HL-60 (cell line): ENCODE measurements at regions not wholly inside any gene's neighbourhood (a gene's known extent, or its start where the extent isn't known, plus 50 kb on each side); places are given as distances from the start of the nearest gene placed in this dataset.

Source experiments
- DNase-seq, 2 experiments: peaks; one replicate each; pipeline ENCODE4 v3.0.0-alpha.2; 2010 to 2020; ENCODE audit warnings: low read depth in 1 of 2, low spot score in 1 of 2
- H3K27ac ChIP-seq: fragments of 250-450 bp; sonication (Bioruptor Pico); replicated peaks from 2 replicates; pipeline ENCODE4 v1.5.1; 2020; ENCODE audit warnings: mild to moderate bottlenecking, moderate library complexity
- H3K27me3 ChIP-seq: fragments of 250-450 bp; sonication (Bioruptor Pico); 2 replicates; pipeline ENCODE4 v1.5.1; 2021; ENCODE audit warnings: mild to moderate bottlenecking, moderate library complexity; ENCODE audit not compliant: insufficient read depth, poor library complexity, severe bottlenecking
- H3K4me3 ChIP-seq: replicated peaks from 2 replicates; pipeline ENCODE4 v1.5.1; 2011; ENCODE audit warnings: mild to moderate bottlenecking, control low read depth, low read length; ENCODE audit not compliant: insufficient read depth
- CTCF ChIP-seq: IDR thresholded peaks from one replicate; pipeline ENCODE4 v1.5.1; 2011; ENCODE audit warnings: low read length, control low read depth, inconsistent platforms; ENCODE audit not compliant: insufficient read depth
- GABPA ChIP-seq: IDR thresholded peaks from 2 replicates; pipeline ENCODE4 v1.6.1; 2012; ENCODE audit warnings: low read depth
- POLR2AphosphoS5 ChIP-seq: IDR thresholded peaks from 2 replicates; pipeline ENCODE4 v1.6.1; 2012; ENCODE audit warnings: low read depth
- REST ChIP-seq: IDR thresholded peaks from 2 replicates; pipeline ENCODE4 v1.6.1; 2012; ENCODE audit warnings: low read depth; ENCODE audit not compliant: insufficient replicate concordance
- SPI1 ChIP-seq: IDR thresholded peaks from 2 replicates; pipeline ENCODE4 v1.6.1; 2012; ENCODE audit warnings: low read depth, mild to moderate bottlenecking, borderline replicate concordance

- Histone ChIP-seq H3K27me3 (no peaks in the 10 kb centered on the region), H3K27ac (no peak overlapping the region), H3K4me3 (no peak overlapping the region)
- TF ChIP-seq REST (no peak), POLR2AphosphoS5 (no peak), CTCF (no peak), SPI1 (no peak), GABPA (no peak)
- DNase-seq, result no peak
These were observed 122.6 kb upstream of the MLN start for GRCh38 chr6:33926451-33926850.

GRCh38 chr6:33925936-33926335 is 122.1 kb upstream of the MLN start:
- TF ChIP-seq REST (no peak), POLR2AphosphoS5 (no peak), SPI1 (no peak), GABPA (no peak), CTCF (no peak)
- no peak for DNase-seq
- no peaks in the 10 kb centered on the region for H3K27me3 ChIP-seq
- H3K4me3 ChIP-seq, result no peak overlapping the region
- H3K27ac ChIP-seq, result no peak overlapping the region

- Histone ChIP-seq H3K27me3 (no peaks in the 10 kb centered on the region), H3K27ac (no peak overlapping the region)
These were observed 121.4 kb upstream of the MLN start for GRCh38 chr6:33925210-33925609.

More at GRCh38 chr6:33925210-33925609, 121.4 kb upstream of the MLN start:
- no peak for TF ChIP-seq POLR2AphosphoS5
- no peak for TF ChIP-seq SPI1
- TF ChIP-seq REST, result no peak
- TF ChIP-seq GABPA, result no peak
- no peak for TF ChIP-seq CTCF
- no peak overlapping the region for H3K4me3 ChIP-seq
- no peak for DNase-seq
